Smooth muscle cell (in vitro differentiated cells): ENCODE measurements at regions not wholly inside any gene's neighbourhood (a gene's known extent, or its start where the extent isn't known, plus 50 kb on each side); places are given as distances from the start of the nearest gene placed in this dataset.
"Not testable (repeated sequence)": the region's sequence is repeated elsewhere in the genome, so short reads cannot be mapped to it uniquely, and the experiment has no call there.

ENCODE experiments used
- DNase-seq: peaks from one replicate; lab custom pipeline; 2025; ENCODE audit not compliant: unreplicated experiment; lab: John Stamatoyannopoulos, UW
- H2AFZ ChIP-seq: fragments of 200-600 bp; sonication (generic); 2 replicates; pipeline ENCODE4 v1.6.0; 2016; ENCODE audit warnings: antibody characterized with exemption, low read depth, mild to moderate bottlenecking
- H3F3A ChIP-seq: fragments of 200-600 bp; sonication (generic); 2 replicates; pipeline ENCODE4 v1.6.0; 2017; ENCODE audit warnings: antibody characterized with exemption, low read depth
- H3K27ac ChIP-seq: fragments of 200-600 bp; sonication (generic); 2 replicates; pipeline ENCODE4 v1.5.1; 2016; ENCODE audit warnings: low read depth, mild to moderate bottlenecking
- H3K27me3 ChIP-seq: fragments of 200-600 bp; sonication (generic); 2 replicates; pipeline ENCODE4 v1.6.1; 2016; ENCODE audit warnings: low read depth, mild to moderate bottlenecking
- H3K36me3 ChIP-seq: fragments of 200-600 bp; sonication (generic); 2 replicates; pipeline ENCODE4 v1.5.1; 2016; ENCODE audit warnings: low read depth
- H3K4me1 ChIP-seq: fragments of 200-600 bp; sonication (generic); 2 replicates; pipeline ENCODE4 v1.5.1; 2016; ENCODE audit warnings: low read depth
- H3K4me2 ChIP-seq: fragments of 200-600 bp; sonication (generic); 2 replicates; pipeline ENCODE4 v1.6.0; 2016; ENCODE audit warnings: mild to moderate bottlenecking
- H3K4me3 ChIP-seq: fragments of 200-600 bp; sonication (generic); 2 replicates; pipeline ENCODE4 v1.5.1; 2016; ENCODE audit warnings: mild to moderate bottlenecking
- H3K79me2 ChIP-seq: fragments of 200-600 bp; sonication (generic); 2 replicates; pipeline ENCODE4 v1.6.0; 2016; ENCODE audit warnings: low read depth, mild to moderate bottlenecking
- H3K9ac ChIP-seq: fragments of 200-600 bp; sonication (generic); 2 replicates; pipeline ENCODE4 v1.6.0; 2016; ENCODE audit warnings: low read depth
- H3K9me3 ChIP-seq: fragments of 200-600 bp; sonication (generic); replicated peaks from 2 replicates; pipeline ENCODE4 v1.5.1; 2016; ENCODE audit warnings: low read depth
- H4K20me1 ChIP-seq: fragments of 200-600 bp; sonication (generic); 2 replicates; pipeline ENCODE4 v1.6.0; 2016; ENCODE audit warnings: low read depth
- WGBS: methylation state at CpG from one replicate; pipeline ENCODE4 v1.1.7; 2016; ENCODE audit warnings: low lambda C conversion rate; 5-methylcytosine and 5-hydroxymethylcytosine counted together
- TF ChIP-seq, protein P1 (sequence below): fragments of 200-600 bp; sonication (generic); IDR thresholded peaks from 2 replicates; pipeline ENCODE4 v1.5.1; 2017; ENCODE audit warnings: borderline replicate concordance, mild to moderate bottlenecking, antibody characterized with exemption; ENCODE audit not compliant: insufficient read depth, poor library complexity, severe bottlenecking

DNA sequence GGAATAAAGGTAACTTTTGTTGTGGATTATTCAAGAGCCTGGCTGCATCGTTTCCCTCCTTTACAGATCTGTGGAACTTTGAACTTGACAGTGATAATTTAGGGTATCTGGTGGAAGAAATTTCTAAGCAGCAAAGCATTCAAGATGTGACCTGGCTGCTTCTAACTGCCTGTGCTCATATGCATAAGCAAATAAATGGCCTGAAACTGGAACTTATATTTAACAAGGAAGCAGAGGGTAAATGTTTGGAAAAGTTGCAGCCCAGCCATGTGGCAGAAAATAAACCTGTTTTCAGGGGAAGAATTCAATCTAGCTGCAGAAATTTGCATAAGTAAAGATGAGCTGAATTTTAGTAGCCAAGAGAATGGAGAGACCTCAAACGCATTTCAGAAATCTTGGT is 173.5 kb downstream of the C6orf118 start:
- WGBS: 87% methylated on average over 2 of the region's 2 CpGs
- H3K9me3 ChIP-seq: no peaks in the 10 kb centered on the region
- H3K36me3 ChIP-seq: no peaks in the 10 kb centered on the region
- H3K9ac ChIP-seq: no peak overlapping the region
- no peaks in the 10 kb centered on the region for H3K79me2 ChIP-seq
- H4K20me1 ChIP-seq: no peaks in the 10 kb centered on the region
- DNase-seq: no peak
- H3F3A ChIP-seq: no peaks in the 10 kb centered on the region
- TF ChIP-seq, protein P1, sequence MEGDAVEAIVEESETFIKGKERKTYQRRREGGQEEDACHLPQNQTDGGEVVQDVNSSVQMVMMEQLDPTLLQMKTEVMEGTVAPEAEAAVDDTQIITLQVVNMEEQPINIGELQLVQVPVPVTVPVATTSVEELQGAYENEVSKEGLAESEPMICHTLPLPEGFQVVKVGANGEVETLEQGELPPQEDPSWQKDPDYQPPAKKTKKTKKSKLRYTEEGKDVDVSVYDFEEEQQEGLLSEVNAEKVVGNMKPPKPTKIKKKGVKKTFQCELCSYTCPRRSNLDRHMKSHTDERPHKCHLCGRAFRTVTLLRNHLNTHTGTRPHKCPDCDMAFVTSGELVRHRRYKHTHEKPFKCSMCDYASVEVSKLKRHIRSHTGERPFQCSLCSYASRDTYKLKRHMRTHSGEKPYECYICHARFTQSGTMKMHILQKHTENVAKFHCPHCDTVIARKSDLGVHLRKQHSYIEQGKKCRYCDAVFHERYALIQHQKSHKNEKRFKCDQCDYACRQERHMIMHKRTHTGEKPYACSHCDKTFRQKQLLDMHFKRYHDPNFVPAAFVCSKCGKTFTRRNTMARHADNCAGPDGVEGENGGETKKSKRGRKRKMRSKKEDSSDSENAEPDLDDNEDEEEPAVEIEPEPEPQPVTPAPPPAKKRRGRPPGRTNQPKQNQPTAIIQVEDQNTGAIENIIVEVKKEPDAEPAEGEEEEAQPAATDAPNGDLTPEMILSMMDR: no peak
- no peak overlapping the region for H2AFZ ChIP-seq
- no peak overlapping the region for H3K27ac ChIP-seq
- no peaks in the 10 kb centered on the region for H3K27me3 ChIP-seq
- H3K4me3 ChIP-seq: no peak overlapping the region
- H3K4me1 ChIP-seq: no peaks in the 10 kb centered on the region
- no peak overlapping the region for H3K4me2 ChIP-seq

DNA sequence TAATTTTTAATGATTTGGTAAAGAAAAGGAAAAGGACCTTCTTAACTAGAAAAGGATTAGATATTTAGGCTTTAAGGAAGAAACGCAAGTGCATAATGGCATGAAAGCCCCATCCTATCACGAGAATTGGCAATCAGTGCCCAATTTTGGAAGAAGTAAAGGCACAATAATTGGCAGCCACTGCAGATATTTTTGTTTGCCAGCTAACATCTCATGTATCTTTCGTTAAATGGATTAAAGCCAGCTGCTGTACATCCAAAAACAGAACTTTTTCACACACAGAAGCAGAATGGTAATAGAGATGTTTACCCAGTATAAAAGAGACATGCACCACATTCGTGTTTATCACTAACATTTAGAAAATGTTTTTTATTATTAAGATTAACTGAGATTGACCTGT is 180.3 kb downstream of the C6orf118 start:
- WGBS: 75% methylated on average over 4 of the region's 4 CpGs
- Histone ChIP-seq H3K27me3 (no peaks in the 10 kb centered on the region), H3K36me3 (no peaks in the 10 kb centered on the region), H3K9ac (no peak overlapping the region), H3K4me2 (no peak overlapping the region), H3F3A (no peaks in the 10 kb centered on the region), H3K79me2 (no peaks in the 10 kb centered on the region), H3K4me1 (no peaks in the 10 kb centered on the region), H3K27ac (no peak overlapping the region), H4K20me1 (no peaks in the 10 kb centered on the region), H3K9me3 (no peaks in the 10 kb centered on the region), H3K4me3 (no peak overlapping the region), H2AFZ (no peak overlapping the region)
- no peak for DNase-seq
- TF ChIP-seq, protein P1: no peak

DNA sequence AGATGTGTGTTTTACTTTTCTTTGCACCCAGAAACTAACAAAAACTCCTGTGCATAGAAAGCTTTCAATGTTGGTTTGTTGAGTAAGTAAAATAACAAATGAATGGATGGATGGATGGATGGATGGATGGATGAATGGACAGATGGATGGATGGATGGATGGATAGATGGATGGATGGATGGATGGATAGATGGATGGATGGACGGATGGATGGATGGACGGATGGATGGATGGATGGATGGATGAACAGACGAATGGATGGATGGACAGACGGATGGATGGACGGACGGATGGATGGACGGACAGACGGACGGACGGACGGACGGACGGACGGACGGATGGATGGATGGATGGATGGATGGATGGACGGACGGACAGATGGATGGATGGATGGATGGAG is 181.7 kb downstream of the C6orf118 start:
- H3K27me3 ChIP-seq, H3F3A ChIP-seq, H3K4me3 ChIP-seq, H3K36me3 ChIP-seq, H4K20me1 ChIP-seq, DNase-seq, H2AFZ ChIP-seq, H3K4me2 ChIP-seq, H3K27ac ChIP-seq, H3K9me3 ChIP-seq, H3K4me1 ChIP-seq, H3K9ac ChIP-seq, H3K79me2 ChIP-seq: not testable (repeated sequence)
- 82% methylated on average over 17 of the region's 17 CpGs for WGBS

DNA sequence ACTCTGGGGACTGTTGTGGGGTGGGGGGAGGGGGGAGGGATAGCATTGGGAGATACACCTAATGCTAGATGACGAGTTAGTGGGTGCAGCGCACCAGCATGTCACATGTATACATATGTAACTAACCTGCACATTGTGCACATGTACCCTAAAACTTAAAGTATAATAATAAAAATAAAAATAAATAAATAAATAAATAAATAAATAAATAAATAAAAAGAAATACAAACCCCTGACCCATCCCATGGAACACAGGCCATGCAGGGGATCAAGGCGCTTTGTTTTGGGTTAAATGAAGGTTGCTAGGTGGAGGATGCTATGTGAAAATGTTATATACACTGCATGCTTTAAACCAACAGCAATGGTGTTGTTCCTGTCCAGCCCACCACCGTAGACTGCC is 184.7 kb downstream of the C6orf118 start:
- not testable (repeated sequence) for H3F3A ChIP-seq, H3K79me2 ChIP-seq, H3K9me3 ChIP-seq, H2AFZ ChIP-seq, H3K4me3 ChIP-seq, H4K20me1 ChIP-seq, H3K27ac ChIP-seq, H3K36me3 ChIP-seq, H3K4me1 ChIP-seq, H3K4me2 ChIP-seq, DNase-seq, H3K9ac ChIP-seq, H3K27me3 ChIP-seq
- 94% methylated on average over 4 of the region's 4 CpGs for WGBS
